Tibial nerve (tissue), 3 donors: ENCODE measurements at regions not wholly inside any gene's neighbourhood (a gene's known extent, or its start where the extent isn't known, plus 50 kb on each side); places are given as distances from the start of the nearest gene placed in this dataset.

Experiments
- POLR2A ChIP-seq, 2 donors: fragments of 450-650 bp; IDR thresholded peaks; one replicate each; pipeline ENCODE4 v1.6.1; 2017; ENCODE audit warnings: antibody characterized with exemption in 2 of 2, mild to moderate bottlenecking in 2 of 2, moderate library complexity in 2 of 2
- TF ChIP-seq, protein P1 (sequence below), 5 experiments: fragments of 200-600 bp in 3 of 5; fragments of 450-650 bp in 2 of 5; sonication (generic) in 3 of 5; IDR thresholded peaks; one replicate each; pipeline ENCODE4 v1.5.1; 2016 to 2019; ENCODE audit warnings: antibody characterized with exemption in 5 of 5, mild to moderate bottlenecking in 3 of 5, moderate library complexity in 2 of 5

DNA sequence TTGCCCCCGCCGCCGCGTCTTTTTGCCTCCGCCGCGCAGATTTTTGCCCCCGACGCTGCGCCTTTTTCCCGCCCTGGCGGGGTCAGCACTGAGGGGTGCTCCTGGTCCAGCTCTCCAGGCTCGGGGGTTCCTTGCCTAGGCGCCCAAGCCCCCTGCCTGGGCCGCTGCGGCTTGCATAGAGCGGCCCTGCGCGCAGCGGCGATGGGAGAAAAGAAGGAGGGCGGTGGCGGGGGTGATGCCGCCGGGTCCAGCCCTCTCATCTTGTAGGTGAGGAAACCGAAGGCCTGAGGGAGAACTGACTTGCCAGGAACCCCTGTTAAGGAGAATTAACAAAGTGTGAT lies 330.8 kb upstream of the WSB1 start:
- TF ChIP-seq POLR2A (IDR thresholded peaks at IDR 0.05): no peak
- TF ChIP-seq, protein P1, sequence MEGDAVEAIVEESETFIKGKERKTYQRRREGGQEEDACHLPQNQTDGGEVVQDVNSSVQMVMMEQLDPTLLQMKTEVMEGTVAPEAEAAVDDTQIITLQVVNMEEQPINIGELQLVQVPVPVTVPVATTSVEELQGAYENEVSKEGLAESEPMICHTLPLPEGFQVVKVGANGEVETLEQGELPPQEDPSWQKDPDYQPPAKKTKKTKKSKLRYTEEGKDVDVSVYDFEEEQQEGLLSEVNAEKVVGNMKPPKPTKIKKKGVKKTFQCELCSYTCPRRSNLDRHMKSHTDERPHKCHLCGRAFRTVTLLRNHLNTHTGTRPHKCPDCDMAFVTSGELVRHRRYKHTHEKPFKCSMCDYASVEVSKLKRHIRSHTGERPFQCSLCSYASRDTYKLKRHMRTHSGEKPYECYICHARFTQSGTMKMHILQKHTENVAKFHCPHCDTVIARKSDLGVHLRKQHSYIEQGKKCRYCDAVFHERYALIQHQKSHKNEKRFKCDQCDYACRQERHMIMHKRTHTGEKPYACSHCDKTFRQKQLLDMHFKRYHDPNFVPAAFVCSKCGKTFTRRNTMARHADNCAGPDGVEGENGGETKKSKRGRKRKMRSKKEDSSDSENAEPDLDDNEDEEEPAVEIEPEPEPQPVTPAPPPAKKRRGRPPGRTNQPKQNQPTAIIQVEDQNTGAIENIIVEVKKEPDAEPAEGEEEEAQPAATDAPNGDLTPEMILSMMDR (IDR thresholded peaks at IDR 0.05): no peak
